Suprapubic skin (tissue), 3 donors: ENCODE measurements at regions not wholly inside any gene's neighbourhood (a gene's known extent, or its start where the extent isn't known, plus 50 kb on each side); places are given as distances from the start of the nearest gene placed in this dataset.
"Not testable (repeated sequence)": the region's sequence is repeated elsewhere in the genome, so short reads cannot be mapped to it uniquely, and the experiment has no call there.

ENCODE experiments used
- POLR2A ChIP-seq, 2 donors: fragments of 450-650 bp; IDR thresholded peaks; one replicate each; pipeline ENCODE4 v1.6.1; 2017; ENCODE audit warnings: antibody characterized with exemption in 2 of 2, mild to moderate bottlenecking in 2 of 2, moderate library complexity in 2 of 2
- TF ChIP-seq, protein P1 (sequence below), 2 donors: fragments of 200-600 bp in 1 of 2; fragments of 450-650 bp in 1 of 2; sonication (generic) in 1 of 2; IDR thresholded peaks; one replicate each; pipeline ENCODE4 v1.5.1; 2016 to 2019; ENCODE audit warnings: antibody characterized with exemption in 2 of 2, mild to moderate bottlenecking in 1 of 2, moderate library complexity in 1 of 2

GRCh38 chrX:121574384-121574783 is 527.0 kb downstream of the GLUD2 start:
- TF ChIP-seq, protein P1, sequence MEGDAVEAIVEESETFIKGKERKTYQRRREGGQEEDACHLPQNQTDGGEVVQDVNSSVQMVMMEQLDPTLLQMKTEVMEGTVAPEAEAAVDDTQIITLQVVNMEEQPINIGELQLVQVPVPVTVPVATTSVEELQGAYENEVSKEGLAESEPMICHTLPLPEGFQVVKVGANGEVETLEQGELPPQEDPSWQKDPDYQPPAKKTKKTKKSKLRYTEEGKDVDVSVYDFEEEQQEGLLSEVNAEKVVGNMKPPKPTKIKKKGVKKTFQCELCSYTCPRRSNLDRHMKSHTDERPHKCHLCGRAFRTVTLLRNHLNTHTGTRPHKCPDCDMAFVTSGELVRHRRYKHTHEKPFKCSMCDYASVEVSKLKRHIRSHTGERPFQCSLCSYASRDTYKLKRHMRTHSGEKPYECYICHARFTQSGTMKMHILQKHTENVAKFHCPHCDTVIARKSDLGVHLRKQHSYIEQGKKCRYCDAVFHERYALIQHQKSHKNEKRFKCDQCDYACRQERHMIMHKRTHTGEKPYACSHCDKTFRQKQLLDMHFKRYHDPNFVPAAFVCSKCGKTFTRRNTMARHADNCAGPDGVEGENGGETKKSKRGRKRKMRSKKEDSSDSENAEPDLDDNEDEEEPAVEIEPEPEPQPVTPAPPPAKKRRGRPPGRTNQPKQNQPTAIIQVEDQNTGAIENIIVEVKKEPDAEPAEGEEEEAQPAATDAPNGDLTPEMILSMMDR (IDR thresholded peaks at IDR 0.05): not testable (repeated sequence)
- TF ChIP-seq POLR2A (IDR thresholded peaks at IDR 0.05): not testable (repeated sequence)
